ENCODE measurements at regions not wholly inside any gene's neighbourhood (a gene's known extent, or its start where the extent isn't known, plus 50 kb on each side); places are given as distances from the start of the nearest gene placed in this dataset.
"Not testable (repeated sequence)": the region's sequence is repeated elsewhere in the genome, so short reads cannot be mapped to it uniquely, and the experiment has no call there.

GRCh38 chr2:47721296-47721695 lies 61.6 kb upstream of the MSH6 start:
- CTCF ChIA-PET = no interaction called here
- no peak for TF ChIP-seq CTCF (IDR thresholded peaks at IDR 0.05)
- intact Hi-C loops (cut with micrococcal nuclease) = no loop called here
- no peaks in the 10 kb centered on the region for H3K36me3 Mint-ChIP-seq (ENCODE audit: low read depth)
- no peak overlapping the region for H3K27ac Mint-ChIP-seq
- no peak overlapping the region for H3K4me3 Mint-ChIP-seq
- no peaks in the 10 kb centered on the region for H3K4me1 Mint-ChIP-seq (ENCODE audit: low read depth)
- no peak for DNase-seq
- POLR2A ChIA-PET = no interaction called here
- no peaks in the 10 kb centered on the region for H3K27me3 Mint-ChIP-seq
- no peaks in the 10 kb centered on the region for H3K9me3 Mint-ChIP-seq
- ATAC-seq = no peak

GRCh38 chr2:47720559-47720958 lies 62.4 kb upstream of the MSH6 start:
- Mint-ChIP-seq H3K27ac (no peak overlapping the region), H3K36me3 (ENCODE audit: low read depth) (no peaks in the 10 kb centered on the region), H3K4me1 (ENCODE audit: low read depth) (no peaks in the 10 kb centered on the region), H3K27me3 (no peaks in the 10 kb centered on the region), H3K4me3 (no peak overlapping the region), H3K9me3 (no peaks in the 10 kb centered on the region)
- no peak for TF ChIP-seq CTCF (IDR thresholded peaks at IDR 0.05)
- intact Hi-C loops (cut with micrococcal nuclease) = no loop called here
- POLR2A ChIA-PET = no interaction called here
- DNase-seq = no peak
- ATAC-seq = no peak
- CTCF ChIA-PET = interaction anchor here (0.7 kb wide), 1 partner anchor 42 kb away, joined by 3 read pairs; no protein-coding TSS in a partner anchor

- POLR2A ChIA-PET = no interaction called here
- TF ChIP-seq CTCF (IDR thresholded peaks at IDR 0.05) = no peak
- DNase-seq (no peak), ATAC-seq (no peak)
- CTCF ChIA-PET = interaction anchor here (0.7 kb wide), 1 partner anchor 42 kb away, joined by 3 read pairs; no protein-coding TSS in a partner anchor
- Mint-ChIP-seq H3K9me3 (no peaks in the 10 kb centered on the region), H3K4me3 (no peak overlapping the region), H3K27me3 (no peaks in the 10 kb centered on the region), H3K36me3 (ENCODE audit: low read depth) (no peaks in the 10 kb centered on the region), H3K27ac (no peak overlapping the region), H3K4me1 (ENCODE audit: low read depth) (no peaks in the 10 kb centered on the region)
- intact Hi-C loops (cut with micrococcal nuclease) = no loop called here
Measured at GRCh38 chr2:47720036-47720435, 62.9 kb upstream of the MSH6 start.

- H3K27me3 Mint-ChIP-seq = no peaks in the 10 kb centered on the region
- intact Hi-C loops (cut with micrococcal nuclease) = no loop called here
- ChIA-PET CTCF (interaction anchor here (1.2 kb wide), 1 partner anchor 49 kb away, joined by 3 read pairs; no protein-coding TSS in a partner anchor), POLR2A (no interaction called here)
- no peaks in the 10 kb centered on the region for H3K9me3 Mint-ChIP-seq
- H3K27ac Mint-ChIP-seq = no peak overlapping the region
- no peak for DNase-seq
- no peak overlapping the region for H3K4me3 Mint-ChIP-seq
- no peak for TF ChIP-seq CTCF (IDR thresholded peaks at IDR 0.05)
- no peaks in the 10 kb centered on the region for H3K36me3 Mint-ChIP-seq (ENCODE audit: low read depth)
- ATAC-seq = no peak
- H3K4me1 Mint-ChIP-seq (ENCODE audit: low read depth) = no peaks in the 10 kb centered on the region
Measured at GRCh38 chr2:47719099-47719498, 63.8 kb upstream of the MSH6 start.

GRCh38 chr2:47716307-47716706 lies 66.6 kb upstream of the MSH6 start:
- CTCF ChIA-PET; H3K36me3 Mint-ChIP-seq (ENCODE audit: low read depth); H3K4me3 Mint-ChIP-seq; H3K9me3 Mint-ChIP-seq; intact Hi-C loops (cut with micrococcal nuclease); DNase-seq; H3K27me3 Mint-ChIP-seq; H3K27ac Mint-ChIP-seq; H3K4me1 Mint-ChIP-seq (ENCODE audit: low read depth); ATAC-seq: not testable (repeated sequence)
- POLR2A ChIA-PET = interaction anchor here (0.6 kb wide), 1 partner anchor 218 kb away, joined by 3 read pairs; no protein-coding TSS in a partner anchor

- H3K4me3 Mint-ChIP-seq = no peak overlapping the region
- H3K27ac Mint-ChIP-seq = no peak overlapping the region
- no peaks in the 10 kb centered on the region for H3K36me3 Mint-ChIP-seq (ENCODE audit: low read depth)
- H3K4me1 Mint-ChIP-seq (ENCODE audit: low read depth) = no peaks in the 10 kb centered on the region
- ChIA-PET POLR2A (no interaction called here), CTCF (no interaction called here)
- intact Hi-C loops (cut with micrococcal nuclease) = no loop called here
- no peak for DNase-seq
- H3K9me3 Mint-ChIP-seq = no peaks in the 10 kb centered on the region
- TF ChIP-seq CTCF (IDR thresholded peaks at IDR 0.05) = no peak
- ATAC-seq = no peak
- no peaks in the 10 kb centered on the region for H3K27me3 Mint-ChIP-seq
Measured at GRCh38 chr2:47715552-47715951, 67.4 kb upstream of the MSH6 start.

All from activated CD8-positive, alpha-beta T cell treated with anti-CD3 and anti-CD28 coated beads for 36 hours (primary cell).